NCI-H82 (cell line): ENCODE measurements at regions not wholly inside any gene's neighbourhood (a gene's known extent, or its start where the extent isn't known, plus 50 kb on each side); places are given as distances from the start of the nearest gene placed in this dataset.
"Not testable (repeated sequence)": the region's sequence is repeated elsewhere in the genome, so short reads cannot be mapped to it uniquely, and the experiment has no call there.

ENCODE experiments used
- DNase-seq: peaks from one replicate; lab custom pipeline; 2025; lab: John Stamatoyannopoulos, UW

- DNase-seq: no peak
Observed at GRCh38 chr7:14092331-14092730, 102.9 kb upstream of the ETV1 start.

GRCh38 chr7:14085901-14086300, 96.4 kb upstream of the ETV1 start:
- DNase-seq: no peak

DNA sequence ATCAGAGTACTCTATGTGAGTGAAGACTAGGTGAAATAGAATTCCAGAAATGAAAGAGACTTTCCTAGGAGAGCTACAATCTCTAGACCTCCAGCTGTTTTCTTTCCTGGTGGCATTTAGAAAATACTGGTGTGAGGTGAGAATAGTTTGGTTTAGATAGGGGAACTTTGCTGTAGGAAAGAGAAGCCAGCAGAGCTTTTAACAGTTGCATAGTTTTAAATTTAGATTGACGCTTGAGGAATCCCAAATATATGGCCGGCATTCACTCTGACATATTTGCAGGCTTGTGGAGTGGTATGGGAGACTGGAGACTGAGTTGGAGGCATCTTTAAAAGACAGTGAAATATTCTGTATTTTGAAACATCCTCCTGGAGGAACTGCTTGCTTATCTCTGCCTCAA, 94.3 kb upstream of the ETV1 start:
- DNase-seq: no peak

GRCh38 chr7:14073988-14074387, 84.5 kb upstream of the ETV1 start:
- DNase-seq: no peak

GRCh38 chr7:14073543-14073942, 84.1 kb upstream of the ETV1 start:
- no peak for DNase-seq

DNA sequence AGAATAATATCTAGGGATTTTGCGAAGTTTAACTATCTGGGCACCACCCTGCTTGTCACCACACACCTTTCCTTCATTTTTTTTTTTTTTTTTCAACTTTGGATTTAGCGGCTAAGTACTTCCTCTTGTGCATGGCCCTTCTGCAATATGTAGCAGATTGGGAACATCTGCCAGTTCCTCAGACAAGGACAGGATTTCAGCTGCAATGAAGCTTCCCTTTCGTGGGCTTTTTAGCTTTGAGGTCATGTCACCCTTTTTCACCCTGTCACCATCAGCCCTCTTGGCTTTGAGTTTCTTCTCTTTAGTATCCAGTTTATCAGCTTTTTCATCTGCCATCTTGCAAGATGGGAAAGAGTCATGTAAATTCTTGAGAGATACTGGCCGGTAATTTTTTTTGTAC, 81.6 kb upstream of the ETV1 start:
- DNase-seq: peak; percentile 39

- no peak for DNase-seq
Observed at GRCh38 chr7:14069961-14070360, 80.5 kb upstream of the ETV1 start.

DNA sequence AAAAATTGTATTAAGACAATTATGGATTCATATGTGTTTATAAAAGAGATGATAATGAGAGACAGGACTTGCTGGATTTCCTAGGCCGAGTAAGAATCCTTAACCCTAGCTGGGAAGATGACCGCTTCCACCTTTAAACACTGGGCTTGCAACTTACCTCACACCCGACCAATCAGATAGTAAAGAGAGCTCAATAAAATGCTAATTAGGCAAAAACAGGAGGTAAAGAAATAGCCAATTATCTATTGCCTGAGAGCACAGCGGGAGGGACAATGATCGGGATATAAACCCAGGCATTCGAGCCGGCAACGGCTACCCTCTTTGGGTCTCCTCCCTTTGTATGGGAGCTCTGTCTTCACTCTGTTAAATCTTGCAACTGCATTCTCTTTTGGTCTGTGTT, 77.3 kb upstream of the ETV1 start:
- not testable (repeated sequence) for DNase-seq

DNA sequence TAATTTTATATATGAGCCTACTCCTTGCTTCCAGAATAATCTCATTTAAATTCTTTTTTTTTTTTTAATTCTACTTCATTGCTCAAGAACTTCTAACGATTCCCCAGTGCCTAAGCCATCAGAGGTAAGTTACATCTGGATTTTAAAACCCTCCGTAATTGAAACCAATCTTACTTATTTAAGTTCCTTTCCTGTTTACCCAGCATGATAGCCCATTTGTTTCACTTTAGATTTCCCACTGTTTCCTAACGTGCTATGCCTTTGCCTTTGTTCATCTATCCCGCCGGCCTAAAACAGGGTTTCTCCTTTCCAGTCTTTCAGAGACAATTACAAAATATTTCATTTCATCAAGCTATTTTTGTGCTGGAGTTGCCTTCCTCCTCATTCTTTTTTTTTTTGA, 75.8 kb upstream of the ETV1 start:
- DNase-seq: no peak

DNA sequence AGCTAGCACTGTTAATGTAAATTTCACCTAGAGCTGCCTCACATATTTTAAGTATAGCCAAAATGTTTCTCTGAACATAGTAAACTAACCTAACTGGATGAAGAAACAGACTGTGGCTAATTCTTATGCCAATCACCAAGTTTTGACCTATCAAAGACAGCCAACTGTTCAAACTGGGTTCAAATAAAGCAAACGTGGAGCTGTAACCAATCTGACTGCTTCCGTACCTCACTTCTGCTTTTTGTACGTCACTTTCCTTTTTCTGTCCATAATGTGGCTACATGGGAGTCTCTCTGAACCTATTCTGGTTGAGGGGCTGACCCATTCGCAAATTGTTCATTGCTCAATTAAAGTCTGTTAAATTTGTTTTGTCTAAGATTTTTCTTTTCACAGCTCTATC, 66.3 kb upstream of the ETV1 start:
- DNase-seq: no peak

GRCh38 chr7:14054125-14054524, 64.7 kb upstream of the ETV1 start:
- no peak for DNase-seq

- peak; percentile 20 for DNase-seq
Observed at GRCh38 chr7:14048889-14049288, 59.4 kb upstream of the ETV1 start.

- DNase-seq: no peak
Observed at GRCh38 chr7:14047709-14048399, 58.4 kb upstream of the ETV1 start.

- DNase-seq: no peak
Observed at GRCh38 chr7:14045651-14046050, 56.2 kb upstream of the ETV1 start.

GRCh38 chr7:14040528-14040927, 51.1 kb upstream of the ETV1 start:
- DNase-seq: no peak
